ENCODE measurements at regions not wholly inside any gene's neighbourhood (a gene's known extent, or its start where the extent isn't known, plus 50 kb on each side); places are given as distances from the start of the nearest gene placed in this dataset.

DNA sequence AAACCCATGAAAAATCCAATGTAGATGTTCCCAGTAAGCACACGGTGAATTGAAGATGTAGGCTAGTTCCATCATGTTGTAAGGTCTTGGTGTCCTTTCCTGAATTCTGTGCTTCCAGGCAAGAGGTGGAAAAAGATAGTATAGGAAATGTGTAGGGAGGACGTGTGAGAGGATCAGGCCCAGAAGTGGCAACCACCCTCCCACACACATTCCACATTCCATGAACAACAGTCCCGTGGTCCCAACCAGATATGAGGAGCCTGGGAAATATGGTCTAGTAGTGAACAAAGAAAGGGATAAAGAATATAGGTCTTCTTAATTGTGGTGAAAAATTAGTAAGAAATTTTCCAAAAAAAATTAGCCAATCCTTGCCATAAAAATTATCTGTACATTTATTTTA is 1254.2 kb upstream of the SLC10A2 start:
- TF ChIP-seq, protein P1, sequence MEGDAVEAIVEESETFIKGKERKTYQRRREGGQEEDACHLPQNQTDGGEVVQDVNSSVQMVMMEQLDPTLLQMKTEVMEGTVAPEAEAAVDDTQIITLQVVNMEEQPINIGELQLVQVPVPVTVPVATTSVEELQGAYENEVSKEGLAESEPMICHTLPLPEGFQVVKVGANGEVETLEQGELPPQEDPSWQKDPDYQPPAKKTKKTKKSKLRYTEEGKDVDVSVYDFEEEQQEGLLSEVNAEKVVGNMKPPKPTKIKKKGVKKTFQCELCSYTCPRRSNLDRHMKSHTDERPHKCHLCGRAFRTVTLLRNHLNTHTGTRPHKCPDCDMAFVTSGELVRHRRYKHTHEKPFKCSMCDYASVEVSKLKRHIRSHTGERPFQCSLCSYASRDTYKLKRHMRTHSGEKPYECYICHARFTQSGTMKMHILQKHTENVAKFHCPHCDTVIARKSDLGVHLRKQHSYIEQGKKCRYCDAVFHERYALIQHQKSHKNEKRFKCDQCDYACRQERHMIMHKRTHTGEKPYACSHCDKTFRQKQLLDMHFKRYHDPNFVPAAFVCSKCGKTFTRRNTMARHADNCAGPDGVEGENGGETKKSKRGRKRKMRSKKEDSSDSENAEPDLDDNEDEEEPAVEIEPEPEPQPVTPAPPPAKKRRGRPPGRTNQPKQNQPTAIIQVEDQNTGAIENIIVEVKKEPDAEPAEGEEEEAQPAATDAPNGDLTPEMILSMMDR (conservative IDR thresholded peaks at IDR 0.05; ENCODE audit: low read depth, low read length), result no peak
- Histone ChIP-seq H3K9ac (no peak overlapping the region), H3K4me2 (no peak overlapping the region), H3K27ac (no peak overlapping the region), H3K79me2 (ENCODE audit: insufficient read depth, low read depth) (no peaks in the 10 kb centered on the region), H3K36me3 (ENCODE audit: insufficient read depth) (no peaks in the 10 kb centered on the region), H2AFZ (ENCODE audit: low read depth) (no peak overlapping the region), H3K4me3 (IDR thresholded peaks at IDR 0.05; ENCODE audit: insufficient read depth, low read depth, low read length) (no peak overlapping the region), H4K20me1 (ENCODE audit: insufficient read depth) (no peaks in the 10 kb centered on the region), H3K27me3 (ENCODE audit: insufficient read depth, low read depth) (no peaks in the 10 kb centered on the region), H3K4me1 (ENCODE audit: low read depth, poor library complexity, severe bottlenecking) (no peaks in the 10 kb centered on the region)

- no peaks in the 10 kb centered on the region for H3K4me1 ChIP-seq (ENCODE audit: low read depth, poor library complexity, severe bottlenecking)
- H3K9ac ChIP-seq, result no peak overlapping the region
- no peak overlapping the region for H3K4me3 ChIP-seq (IDR thresholded peaks at IDR 0.05; ENCODE audit: insufficient read depth, low read depth, low read length)
- H3K79me2 ChIP-seq (ENCODE audit: insufficient read depth, low read depth), result no peaks in the 10 kb centered on the region
- no peaks in the 10 kb centered on the region for H3K36me3 ChIP-seq (ENCODE audit: insufficient read depth)
- H3K27ac ChIP-seq, result no peak overlapping the region
- H3K4me2 ChIP-seq, result no peak overlapping the region
- H2AFZ ChIP-seq (ENCODE audit: low read depth), result no peak overlapping the region
- TF ChIP-seq, protein P1 (conservative IDR thresholded peaks at IDR 0.05; ENCODE audit: low read depth, low read length), result no peak
- no peaks in the 10 kb centered on the region for H3K27me3 ChIP-seq (ENCODE audit: insufficient read depth, low read depth)
- no peaks in the 10 kb centered on the region for H4K20me1 ChIP-seq (ENCODE audit: insufficient read depth)
Measured at GRCh38 chr13:104318121-104318520, 1251.9 kb upstream of the SLC10A2 start.

DNA sequence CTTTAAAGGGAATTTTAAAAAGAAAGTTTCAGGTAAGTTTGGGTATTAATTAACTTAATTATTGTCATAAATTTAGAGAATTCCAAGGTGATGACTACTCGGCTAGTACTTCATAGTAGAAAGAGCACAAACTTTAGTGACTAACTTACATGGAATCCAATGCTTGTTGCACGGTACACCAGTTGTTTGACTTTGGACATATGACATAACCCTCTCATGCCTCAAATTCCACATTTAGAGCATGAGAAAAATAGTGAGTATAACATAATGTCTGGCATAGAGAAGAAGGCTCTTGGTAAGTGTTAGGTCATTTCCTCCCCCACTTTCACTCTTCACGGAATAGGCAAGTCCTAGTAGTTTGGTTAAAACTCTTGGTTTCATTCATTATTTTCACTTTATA is 1249.4 kb upstream of the SLC10A2 start:
- Histone ChIP-seq H3K27me3 (ENCODE audit: insufficient read depth, low read depth) (no peaks in the 10 kb centered on the region), H4K20me1 (ENCODE audit: insufficient read depth) (no peaks in the 10 kb centered on the region), H3K27ac (no peak overlapping the region), H3K79me2 (ENCODE audit: insufficient read depth, low read depth) (no peaks in the 10 kb centered on the region), H3K4me1 (ENCODE audit: low read depth, poor library complexity, severe bottlenecking) (no peaks in the 10 kb centered on the region), H3K4me2 (no peak overlapping the region), H2AFZ (ENCODE audit: low read depth) (no peak overlapping the region), H3K4me3 (IDR thresholded peaks at IDR 0.05; ENCODE audit: insufficient read depth, low read depth, low read length) (no peak overlapping the region), H3K36me3 (ENCODE audit: insufficient read depth) (no peaks in the 10 kb centered on the region), H3K9ac (no peak overlapping the region)
- TF ChIP-seq, protein P1 (conservative IDR thresholded peaks at IDR 0.05; ENCODE audit: low read depth, low read length), result no peak

DNA sequence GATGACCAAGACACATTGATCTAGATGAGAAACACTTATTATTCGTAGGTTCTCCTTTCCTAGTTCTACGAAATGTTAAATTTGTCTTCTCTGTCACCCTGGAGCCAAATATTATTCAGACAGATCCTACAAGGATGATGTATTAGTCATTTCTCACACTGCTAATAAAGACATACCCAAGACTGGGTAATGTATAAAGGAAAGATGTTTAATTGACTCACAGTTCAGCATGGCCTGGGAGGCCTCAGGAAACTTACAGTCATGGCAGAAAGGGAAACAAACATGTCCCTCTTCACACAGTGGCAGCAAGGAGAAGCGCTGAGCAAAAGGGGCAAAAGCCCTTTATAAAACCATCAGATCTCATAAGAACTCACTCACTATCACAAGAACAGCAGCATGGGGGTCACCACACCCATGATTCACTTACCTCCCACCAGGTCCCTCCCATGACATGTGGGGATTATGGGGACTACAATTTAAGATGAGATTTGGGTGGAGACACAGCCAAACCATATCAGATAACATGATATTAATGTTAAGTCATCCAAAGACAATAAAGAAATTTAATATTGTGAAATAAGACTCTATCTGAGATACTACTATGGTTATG is 1248.8 kb upstream of the SLC10A2 start:
- H4K20me1 ChIP-seq (ENCODE audit: insufficient read depth), result no peaks in the 10 kb centered on the region
- H3K79me2 ChIP-seq (ENCODE audit: insufficient read depth, low read depth), result no peaks in the 10 kb centered on the region
- H3K36me3 ChIP-seq (ENCODE audit: insufficient read depth), result no peaks in the 10 kb centered on the region
- H3K9ac ChIP-seq, result no peak overlapping the region
- H3K4me3 ChIP-seq (IDR thresholded peaks at IDR 0.05; ENCODE audit: insufficient read depth, low read depth, low read length), result no peak overlapping the region
- no peaks in the 10 kb centered on the region for H3K27me3 ChIP-seq (ENCODE audit: insufficient read depth, low read depth)
- TF ChIP-seq, protein P1 (conservative IDR thresholded peaks at IDR 0.05; ENCODE audit: low read depth, low read length), result no peak
- no peak overlapping the region for H3K27ac ChIP-seq
- no peak overlapping the region for H2AFZ ChIP-seq (ENCODE audit: low read depth)
- H3K4me1 ChIP-seq (ENCODE audit: low read depth, poor library complexity, severe bottlenecking), result no peaks in the 10 kb centered on the region
- H3K4me2 ChIP-seq, result no peak overlapping the region

Data from KMS-11 (cell line).